LNCAP (cell line): ENCODE measurements at regions not wholly inside any gene's neighbourhood (a gene's known extent, or its start where the extent isn't known, plus 50 kb on each side); places are given as distances from the start of the nearest gene placed in this dataset.

ENCODE experiments used
- CTCF ChIP-seq: fragments of 450-650 bp; IDR thresholded peaks from 2 replicates; pipeline ENCODE4 v1.5.1; 2017; ENCODE audit warnings: mild to moderate bottlenecking

GRCh38 chr1:185388346-185388745 is 71.3 kb upstream of the IVNS1ABP start:
- no peak for TF ChIP-seq CTCF

- no peak for TF ChIP-seq CTCF
These were observed 68.9 kb upstream of the IVNS1ABP start for GRCh38 chr1:185385991-185386390.

GRCh38 chr1:185377831-185378230 is 60.8 kb upstream of the IVNS1ABP start:
- no peak for TF ChIP-seq CTCF

- no peak for TF ChIP-seq CTCF
These were observed 60.0 kb upstream of the IVNS1ABP start for GRCh38 chr1:185376840-185377635.

GRCh38 chr1:185376288-185376687 is 59.2 kb upstream of the IVNS1ABP start:
- TF ChIP-seq CTCF: no peak

GRCh38 chr1:185375583-185375982 is 58.5 kb upstream of the IVNS1ABP start:
- no peak for TF ChIP-seq CTCF

GRCh38 chr1:185373813-185374529 is 56.9 kb upstream of the IVNS1ABP start:
- no peak for TF ChIP-seq CTCF
